Activated naive CD4-positive, alpha-beta T cell treated with anti-CD3 and anti-CD28 coated beads, Interleukin-2, amount 10 ng/mL, durations not matched to agents 7 days and 5 days (primary cell): ENCODE measurements at regions not wholly inside any gene's neighbourhood (a gene's known extent, or its start where the extent isn't known, plus 50 kb on each side); places are given as distances from the start of the nearest gene placed in this dataset.
"Not testable (repeated sequence)": the region's sequence is repeated elsewhere in the genome, so short reads cannot be mapped to it uniquely, and the experiment has no call there.

Experiments used
- CTCF ChIA-PET: fragments of 350-600 bp; sonication (Branson Sonifier 250); formaldehyde crosslinking; loops from one replicate; lab custom pipeline; 2021; ENCODE audit warnings: antibody characterized with exemption; lab: Charles Lee
- DNase-seq: peaks from one replicate; pipeline ENCODE4 v3.0.0-alpha.2; 2020
- H3K27ac Mint-ChIP-seq: one replicate; pipeline ENCODE4 v1.8.0; 2021; ENCODE audit warnings: mild to moderate bottlenecking, moderate library complexity, mixed read lengths
- H3K27me3 Mint-ChIP-seq: one replicate; pipeline ENCODE4 v1.8.0; 2021; ENCODE audit warnings: mild to moderate bottlenecking, mixed read lengths
- H3K36me3 Mint-ChIP-seq: one replicate; pipeline ENCODE4 v1.8.0; 2021; ENCODE audit warnings: mixed read lengths
- H3K4me1 Mint-ChIP-seq: one replicate; pipeline ENCODE4 v1.8.0; 2021; ENCODE audit warnings: mixed read lengths
- H3K4me3 Mint-ChIP-seq: one replicate; pipeline ENCODE4 v1.8.0; 2021; ENCODE audit warnings: mild to moderate bottlenecking, moderate library complexity, mixed read lengths
- H3K9me3 Mint-ChIP-seq: one replicate; pipeline ENCODE4 v1.8.0; 2021; ENCODE audit warnings: mixed read lengths

GRCh38 chr6:168991695-168992094, 262.0 kb downstream of the THBS2 start:
- H3K27ac Mint-ChIP-seq, CTCF ChIA-PET, H3K4me3 Mint-ChIP-seq, H3K27me3 Mint-ChIP-seq, H3K36me3 Mint-ChIP-seq, H3K9me3 Mint-ChIP-seq, DNase-seq, H3K4me1 Mint-ChIP-seq: not testable (repeated sequence)

- Mint-ChIP-seq H3K36me3 (no peaks in the 10 kb centered on the region), H3K27me3 (no peaks in the 10 kb centered on the region), H3K4me1 (no peaks in the 10 kb centered on the region), H3K4me3 (no peak overlapping the region), H3K27ac (no peak overlapping the region), H3K9me3 (no peaks in the 10 kb centered on the region)
- CTCF ChIA-PET: no interaction called here
- no peak for DNase-seq
These were observed 263.5 kb downstream of the THBS2 start for GRCh38 chr6:168990019-168990751.

GRCh38 chr6:168989421-168989820, 264.2 kb downstream of the THBS2 start:
- H3K4me1 Mint-ChIP-seq: no peaks in the 10 kb centered on the region
- H3K9me3 Mint-ChIP-seq: no peaks in the 10 kb centered on the region
- DNase-seq: no peak
- no peaks in the 10 kb centered on the region for H3K27me3 Mint-ChIP-seq
- H3K4me3 Mint-ChIP-seq: no peak overlapping the region
- CTCF ChIA-PET: no interaction called here
- no peaks in the 10 kb centered on the region for H3K36me3 Mint-ChIP-seq
- no peak overlapping the region for H3K27ac Mint-ChIP-seq

GRCh38 chr6:168988801-168989200, 264.8 kb downstream of the THBS2 start:
- Mint-ChIP-seq H3K27ac (no peak overlapping the region), H3K27me3 (no peaks in the 10 kb centered on the region), H3K36me3 (no peaks in the 10 kb centered on the region), H3K4me1 (no peaks in the 10 kb centered on the region), H3K4me3 (no peak overlapping the region), H3K9me3 (no peaks in the 10 kb centered on the region)
- DNase-seq: no peak
- CTCF ChIA-PET: no interaction called here

- H3K27me3 Mint-ChIP-seq: no peaks in the 10 kb centered on the region
- CTCF ChIA-PET: no interaction called here
- no peaks in the 10 kb centered on the region for H3K9me3 Mint-ChIP-seq
- no peak overlapping the region for H3K27ac Mint-ChIP-seq
- H3K4me1 Mint-ChIP-seq: no peaks in the 10 kb centered on the region
- no peak overlapping the region for H3K4me3 Mint-ChIP-seq
- H3K36me3 Mint-ChIP-seq: no peaks in the 10 kb centered on the region
- no peak for DNase-seq
These were observed 265.4 kb downstream of the THBS2 start for GRCh38 chr6:168988280-168988679.

GRCh38 chr6:168985705-168986104, 267.9 kb downstream of the THBS2 start:
- no peaks in the 10 kb centered on the region for H3K36me3 Mint-ChIP-seq
- no peaks in the 10 kb centered on the region for H3K4me1 Mint-ChIP-seq
- H3K27ac Mint-ChIP-seq: no peak overlapping the region
- no peak for DNase-seq
- CTCF ChIA-PET: no interaction called here
- no peaks in the 10 kb centered on the region for H3K27me3 Mint-ChIP-seq
- peaks cover 3% of the 10 kb centered on the region for H3K9me3 Mint-ChIP-seq
- H3K4me3 Mint-ChIP-seq: no peak overlapping the region

- CTCF ChIA-PET: no interaction called here
- Mint-ChIP-seq H3K27ac (no peak overlapping the region), H3K27me3 (no peaks in the 10 kb centered on the region), H3K4me3 (no peak overlapping the region), H3K4me1 (no peaks in the 10 kb centered on the region), H3K9me3 (peaks cover 3% of the 10 kb centered on the region), H3K36me3 (no peaks in the 10 kb centered on the region)
- DNase-seq: no peak
These were observed 269.7 kb downstream of the THBS2 start for GRCh38 chr6:168983925-168984324.

GRCh38 chr6:168981187-168981586, 272.5 kb downstream of the THBS2 start:
- Mint-ChIP-seq H3K36me3 (no peaks in the 10 kb centered on the region), H3K4me3 (no peak overlapping the region), H3K9me3 (peaks cover 3% of the 10 kb centered on the region), H3K27me3 (no peaks in the 10 kb centered on the region), H3K4me1 (no peaks in the 10 kb centered on the region), H3K27ac (no peak overlapping the region)
- DNase-seq: no peak
- CTCF ChIA-PET: no interaction called here

- Mint-ChIP-seq H3K27me3 (no peaks in the 10 kb centered on the region), H3K27ac (no peak overlapping the region), H3K4me3 (no peak overlapping the region), H3K4me1 (no peaks in the 10 kb centered on the region), H3K36me3 (no peaks in the 10 kb centered on the region), H3K9me3 (peaks cover 3% of the 10 kb centered on the region)
- CTCF ChIA-PET: no interaction called here
- no peak for DNase-seq
These were observed 274.4 kb downstream of the THBS2 start for GRCh38 chr6:168979254-168979653.

GRCh38 chr6:168972128-168972527, 281.5 kb downstream of the THBS2 start:
- CTCF ChIA-PET: no interaction called here
- H3K27me3 Mint-ChIP-seq: no peaks in the 10 kb centered on the region
- H3K4me3 Mint-ChIP-seq: no peak overlapping the region
- no peaks in the 10 kb centered on the region for H3K36me3 Mint-ChIP-seq
- no peaks in the 10 kb centered on the region for H3K9me3 Mint-ChIP-seq
- no peak for DNase-seq
- no peaks in the 10 kb centered on the region for H3K4me1 Mint-ChIP-seq
- H3K27ac Mint-ChIP-seq: no peak overlapping the region

- H3K4me1 Mint-ChIP-seq: no peaks in the 10 kb centered on the region
- no peak overlapping the region for H3K4me3 Mint-ChIP-seq
- no peak overlapping the region for H3K27ac Mint-ChIP-seq
- CTCF ChIA-PET: interaction anchor here (1.6 kb wide), 1 partner anchor 15 kb away, joined by 3 read pairs; no protein-coding TSS in a partner anchor
- no peaks in the 10 kb centered on the region for H3K36me3 Mint-ChIP-seq
- no peak for DNase-seq
- H3K9me3 Mint-ChIP-seq: no peaks in the 10 kb centered on the region
- H3K27me3 Mint-ChIP-seq: no peaks in the 10 kb centered on the region
These were observed 282.1 kb downstream of the THBS2 start for GRCh38 chr6:168971549-168971948.

- DNase-seq: no peak
- no peak overlapping the region for H3K4me3 Mint-ChIP-seq
- H3K9me3 Mint-ChIP-seq: no peaks in the 10 kb centered on the region
- no peaks in the 10 kb centered on the region for H3K4me1 Mint-ChIP-seq
- CTCF ChIA-PET: no interaction called here
- H3K36me3 Mint-ChIP-seq: no peaks in the 10 kb centered on the region
- no peak overlapping the region for H3K27ac Mint-ChIP-seq
- H3K27me3 Mint-ChIP-seq: no peaks in the 10 kb centered on the region
These were observed 284.8 kb downstream of the THBS2 start for GRCh38 chr6:168968801-168969200.

- Mint-ChIP-seq H3K4me3 (no peak overlapping the region), H3K4me1 (no peaks in the 10 kb centered on the region), H3K27me3 (no peaks in the 10 kb centered on the region), H3K27ac (no peak overlapping the region), H3K9me3 (no peaks in the 10 kb centered on the region), H3K36me3 (no peaks in the 10 kb centered on the region)
- CTCF ChIA-PET: no interaction called here
- no peak for DNase-seq
These were observed 285.4 kb downstream of the THBS2 start for GRCh38 chr6:168968228-168968627.

- CTCF ChIA-PET: no interaction called here
- H3K4me3 Mint-ChIP-seq: no peak overlapping the region
- no peaks in the 10 kb centered on the region for H3K9me3 Mint-ChIP-seq
- H3K27ac Mint-ChIP-seq: no peak overlapping the region
- H3K36me3 Mint-ChIP-seq: no peaks in the 10 kb centered on the region
- DNase-seq: no peak
- H3K27me3 Mint-ChIP-seq: peaks cover 4% of the 10 kb centered on the region
- H3K4me1 Mint-ChIP-seq: no peaks in the 10 kb centered on the region
These were observed 286.2 kb downstream of the THBS2 start for GRCh38 chr6:168967281-168967925.

GRCh38 chr6:168964138-168964835, 289.4 kb downstream of the THBS2 start:
- DNase-seq: no peak
- no peak overlapping the region for H3K4me3 Mint-ChIP-seq
- H3K36me3 Mint-ChIP-seq: no peaks in the 10 kb centered on the region
- H3K4me1 Mint-ChIP-seq: no peaks in the 10 kb centered on the region
- no peaks in the 10 kb centered on the region for H3K9me3 Mint-ChIP-seq
- CTCF ChIA-PET: no interaction called here
- peaks cover 4% of the 10 kb centered on the region for H3K27me3 Mint-ChIP-seq
- no peak overlapping the region for H3K27ac Mint-ChIP-seq
